ENCODE measurements at regions not wholly inside any gene's neighbourhood (a gene's known extent, or its start where the extent isn't known, plus 50 kb on each side); places are given as distances from the start of the nearest gene placed in this dataset.

DNA sequence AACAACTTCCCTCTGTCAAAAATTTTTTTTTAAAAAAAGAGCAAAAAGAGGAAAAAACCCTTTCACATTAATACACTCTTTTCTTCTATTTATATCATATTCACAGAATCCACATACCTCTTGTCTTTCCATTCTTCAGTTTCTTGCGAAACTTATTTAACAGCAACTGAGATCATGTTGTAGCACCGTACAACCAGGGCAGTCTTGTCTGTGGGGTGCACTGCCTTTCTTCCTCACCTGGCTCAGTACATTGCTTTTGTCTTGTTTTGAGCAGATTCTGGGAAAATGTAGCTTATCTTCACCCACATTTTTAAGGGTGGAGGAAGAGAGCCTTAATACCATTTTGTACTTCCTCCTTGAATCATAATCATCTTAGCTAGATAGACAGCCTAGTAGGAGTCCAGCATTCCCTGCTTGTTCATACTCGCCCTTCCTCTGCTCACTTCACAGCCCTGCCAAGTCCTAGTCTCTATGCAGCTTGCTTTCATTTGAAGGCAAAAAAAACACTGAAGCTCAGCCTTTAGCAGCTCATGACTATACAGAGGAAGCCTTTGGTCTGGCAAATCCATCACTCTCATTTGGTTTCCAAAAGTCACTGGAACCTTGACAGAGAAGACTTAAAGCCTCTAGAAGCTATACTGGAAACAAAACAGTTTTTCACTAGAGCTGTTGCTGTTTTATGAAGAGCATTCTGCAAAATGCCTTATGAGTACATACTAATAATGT lies 140.6 kb upstream of the BANK1 start:
- TF ChIP-seq, protein P1, sequence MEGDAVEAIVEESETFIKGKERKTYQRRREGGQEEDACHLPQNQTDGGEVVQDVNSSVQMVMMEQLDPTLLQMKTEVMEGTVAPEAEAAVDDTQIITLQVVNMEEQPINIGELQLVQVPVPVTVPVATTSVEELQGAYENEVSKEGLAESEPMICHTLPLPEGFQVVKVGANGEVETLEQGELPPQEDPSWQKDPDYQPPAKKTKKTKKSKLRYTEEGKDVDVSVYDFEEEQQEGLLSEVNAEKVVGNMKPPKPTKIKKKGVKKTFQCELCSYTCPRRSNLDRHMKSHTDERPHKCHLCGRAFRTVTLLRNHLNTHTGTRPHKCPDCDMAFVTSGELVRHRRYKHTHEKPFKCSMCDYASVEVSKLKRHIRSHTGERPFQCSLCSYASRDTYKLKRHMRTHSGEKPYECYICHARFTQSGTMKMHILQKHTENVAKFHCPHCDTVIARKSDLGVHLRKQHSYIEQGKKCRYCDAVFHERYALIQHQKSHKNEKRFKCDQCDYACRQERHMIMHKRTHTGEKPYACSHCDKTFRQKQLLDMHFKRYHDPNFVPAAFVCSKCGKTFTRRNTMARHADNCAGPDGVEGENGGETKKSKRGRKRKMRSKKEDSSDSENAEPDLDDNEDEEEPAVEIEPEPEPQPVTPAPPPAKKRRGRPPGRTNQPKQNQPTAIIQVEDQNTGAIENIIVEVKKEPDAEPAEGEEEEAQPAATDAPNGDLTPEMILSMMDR (IDR thresholded peaks at IDR 0.05; ENCODE audit: borderline replicate concordance, extremely low read depth, low read length, poor library complexity, severe bottlenecking): no peak
- no peak for TF ChIP-seq EZH2 (IDR thresholded peaks at IDR 0.05; ENCODE audit: borderline replicate concordance, low read depth, low read length, severe bottlenecking)
